Gastroesophageal sphincter (tissue), 3 donors: ENCODE measurements at regions not wholly inside any gene's neighbourhood (a gene's known extent, or its start where the extent isn't known, plus 50 kb on each side); places are given as distances from the start of the nearest gene placed in this dataset.
"Not testable (repeated sequence)": the region's sequence is repeated elsewhere in the genome, so short reads cannot be mapped to it uniquely, and the experiment has no call there.

ENCODE experiments used
- POLR2A ChIP-seq, 2 donors: fragments of 450-650 bp; IDR thresholded peaks; one replicate each; pipeline ENCODE4 v1.6.1; 2017; ENCODE audit warnings: antibody characterized with exemption in 2 of 2, mild to moderate bottlenecking in 2 of 2, moderate library complexity in 1 of 2
- TF ChIP-seq, protein P1 (sequence below), 4 experiments: fragments of 200-600 bp in 2 of 4; fragments of 450-650 bp in 2 of 4; sonication (generic) in 1 of 4; IDR thresholded peaks; one replicate each; pipeline ENCODE4 v1.5.1; 2017 to 2019; ENCODE audit warnings: antibody characterized with exemption in 4 of 4, mild to moderate bottlenecking in 2 of 4, moderate library complexity in 2 of 4

DNA sequence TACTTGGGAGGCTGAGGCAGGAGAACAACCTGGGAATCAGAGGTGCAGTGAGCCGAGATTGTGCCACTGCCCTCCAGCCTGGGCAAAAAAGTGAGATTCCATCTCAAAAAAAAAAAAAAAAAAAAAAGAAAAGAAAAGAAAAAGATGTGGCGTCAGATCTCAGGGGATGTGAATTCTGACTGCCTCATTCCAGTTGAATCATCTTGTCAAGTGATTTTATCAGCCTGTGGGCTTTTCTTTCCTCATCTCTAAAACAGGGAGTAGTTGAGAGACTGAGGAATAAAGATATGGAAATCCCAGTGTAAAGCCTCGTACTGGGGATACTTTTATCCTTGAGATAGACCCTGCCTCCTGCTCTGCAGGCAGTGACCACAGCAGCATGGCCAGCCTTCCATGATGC, 65.9 kb downstream of the PPIAL4G start:
- TF ChIP-seq, protein P1, sequence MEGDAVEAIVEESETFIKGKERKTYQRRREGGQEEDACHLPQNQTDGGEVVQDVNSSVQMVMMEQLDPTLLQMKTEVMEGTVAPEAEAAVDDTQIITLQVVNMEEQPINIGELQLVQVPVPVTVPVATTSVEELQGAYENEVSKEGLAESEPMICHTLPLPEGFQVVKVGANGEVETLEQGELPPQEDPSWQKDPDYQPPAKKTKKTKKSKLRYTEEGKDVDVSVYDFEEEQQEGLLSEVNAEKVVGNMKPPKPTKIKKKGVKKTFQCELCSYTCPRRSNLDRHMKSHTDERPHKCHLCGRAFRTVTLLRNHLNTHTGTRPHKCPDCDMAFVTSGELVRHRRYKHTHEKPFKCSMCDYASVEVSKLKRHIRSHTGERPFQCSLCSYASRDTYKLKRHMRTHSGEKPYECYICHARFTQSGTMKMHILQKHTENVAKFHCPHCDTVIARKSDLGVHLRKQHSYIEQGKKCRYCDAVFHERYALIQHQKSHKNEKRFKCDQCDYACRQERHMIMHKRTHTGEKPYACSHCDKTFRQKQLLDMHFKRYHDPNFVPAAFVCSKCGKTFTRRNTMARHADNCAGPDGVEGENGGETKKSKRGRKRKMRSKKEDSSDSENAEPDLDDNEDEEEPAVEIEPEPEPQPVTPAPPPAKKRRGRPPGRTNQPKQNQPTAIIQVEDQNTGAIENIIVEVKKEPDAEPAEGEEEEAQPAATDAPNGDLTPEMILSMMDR (IDR thresholded peaks at IDR 0.05), result not testable (repeated sequence)
- TF ChIP-seq POLR2A (IDR thresholded peaks at IDR 0.05), result not testable (repeated sequence)
